Stimulated activated CD4-positive, alpha-beta T cell treated with anti-CD3 and anti-CD28 coated beads, Interleukin-12 subunit alpha, Interleukin-12 subunit beta, amount 100 ng/mL, for 4 hours (primary cell): ENCODE measurements at regions not wholly inside any gene's neighbourhood (a gene's known extent, or its start where the extent isn't known, plus 50 kb on each side); places are given as distances from the start of the nearest gene placed in this dataset.

Experiments
- DNase-seq: peaks from one replicate; pipeline ENCODE4 v3.0.0-alpha.2; 2020

GRCh38 chr2:780002-780401, 102.8 kb upstream of the TMEM18 start:
- DNase-seq = no peak

GRCh38 chr2:778731-779350, 101.6 kb upstream of the TMEM18 start:
- no peak for DNase-seq

- no peak for DNase-seq
Measured at GRCh38 chr2:777546-777945, 100.3 kb upstream of the TMEM18 start.

GRCh38 chr2:777051-777450, 99.8 kb upstream of the TMEM18 start:
- no peak for DNase-seq

- no peak for DNase-seq
Measured at GRCh38 chr2:776487-776886, 99.3 kb upstream of the TMEM18 start.

GRCh38 chr2:776038-776437, 98.8 kb upstream of the TMEM18 start:
- no peak for DNase-seq

- no peak for DNase-seq
Measured at GRCh38 chr2:774436-774835, 97.2 kb upstream of the TMEM18 start.

- no peak for DNase-seq
Measured at GRCh38 chr2:773256-774160, 96.3 kb upstream of the TMEM18 start.

GRCh38 chr2:771538-771937, 94.3 kb upstream of the TMEM18 start:
- DNase-seq = no peak

GRCh38 chr2:770776-771175, 93.6 kb upstream of the TMEM18 start:
- no peak for DNase-seq

- DNase-seq = no peak
Measured at GRCh38 chr2:769771-770170, 92.6 kb upstream of the TMEM18 start.

GRCh38 chr2:768451-768850, 91.2 kb upstream of the TMEM18 start:
- DNase-seq = no peak

GRCh38 chr2:767944-768343, 90.7 kb upstream of the TMEM18 start:
- no peak for DNase-seq

- DNase-seq = no peak
Measured at GRCh38 chr2:767440-767839, 90.2 kb upstream of the TMEM18 start.

GRCh38 chr2:766255-766654, 89.0 kb upstream of the TMEM18 start:
- no peak for DNase-seq

GRCh38 chr2:765369-765768, 88.2 kb upstream of the TMEM18 start:
- DNase-seq = no peak

- DNase-seq = no peak
Measured at GRCh38 chr2:763766-764525, 86.7 kb upstream of the TMEM18 start.

GRCh38 chr2:762646-763045, 85.4 kb upstream of the TMEM18 start:
- no peak for DNase-seq

- no peak for DNase-seq
Measured at GRCh38 chr2:761384-761783, 84.2 kb upstream of the TMEM18 start.

- DNase-seq = no peak
Measured at GRCh38 chr2:760001-760400, 82.8 kb upstream of the TMEM18 start.

GRCh38 chr2:758073-758820, 81.0 kb upstream of the TMEM18 start:
- no peak for DNase-seq

- no peak for DNase-seq
Measured at GRCh38 chr2:753123-753522, 75.9 kb upstream of the TMEM18 start.

- DNase-seq = no peak
Measured at GRCh38 chr2:751474-751873, 74.3 kb upstream of the TMEM18 start.
